ENCODE measurements at regions not wholly inside any gene's neighbourhood (a gene's known extent, or its start where the extent isn't known, plus 50 kb on each side); places are given as distances from the start of the nearest gene placed in this dataset.
"Not testable (repeated sequence)": the region's sequence is repeated elsewhere in the genome, so short reads cannot be mapped to it uniquely, and the experiment has no call there.

DNA sequence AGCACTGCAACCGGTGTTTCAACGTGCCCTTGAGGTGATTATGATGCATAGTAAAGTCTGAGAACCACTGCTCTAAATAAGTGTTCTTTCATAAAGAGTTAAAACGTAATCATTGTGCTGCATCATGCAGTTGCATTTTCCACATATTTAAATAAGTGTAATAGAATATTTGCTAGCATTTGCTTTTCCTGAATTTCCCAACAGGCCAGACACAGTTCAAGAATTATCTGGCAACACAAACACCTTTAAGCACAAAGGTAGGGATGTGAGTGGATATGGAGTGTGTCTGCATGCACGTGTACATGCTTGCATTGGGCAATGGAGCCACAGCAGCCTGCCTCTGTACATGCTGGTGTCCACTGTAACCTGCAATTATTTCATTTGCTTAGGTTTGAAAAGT lies 193.6 kb upstream of the PIK3R1 start:
- DNase-seq (ENCODE audit: low read depth), result no peak

DNA sequence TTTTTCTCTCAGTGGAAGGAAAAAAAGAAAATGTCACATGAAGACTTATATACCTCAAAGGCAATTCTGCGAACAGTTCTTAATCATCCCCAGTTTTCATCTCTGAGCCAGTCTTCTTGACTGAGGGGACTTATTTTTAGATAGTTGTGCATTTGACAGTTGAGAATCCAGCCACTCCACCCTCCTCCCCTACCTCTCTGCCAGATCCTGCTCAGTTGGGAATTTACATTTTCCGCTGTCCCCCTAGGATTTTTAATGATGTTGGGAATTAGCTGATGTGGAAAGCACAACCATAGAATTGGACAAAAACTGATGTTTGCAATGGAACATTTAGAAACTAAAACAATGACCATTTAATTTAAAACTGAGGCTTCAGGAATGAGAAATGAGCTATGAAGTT lies 194.3 kb upstream of the PIK3R1 start:
- no peak for DNase-seq (ENCODE audit: low read depth)

DNA sequence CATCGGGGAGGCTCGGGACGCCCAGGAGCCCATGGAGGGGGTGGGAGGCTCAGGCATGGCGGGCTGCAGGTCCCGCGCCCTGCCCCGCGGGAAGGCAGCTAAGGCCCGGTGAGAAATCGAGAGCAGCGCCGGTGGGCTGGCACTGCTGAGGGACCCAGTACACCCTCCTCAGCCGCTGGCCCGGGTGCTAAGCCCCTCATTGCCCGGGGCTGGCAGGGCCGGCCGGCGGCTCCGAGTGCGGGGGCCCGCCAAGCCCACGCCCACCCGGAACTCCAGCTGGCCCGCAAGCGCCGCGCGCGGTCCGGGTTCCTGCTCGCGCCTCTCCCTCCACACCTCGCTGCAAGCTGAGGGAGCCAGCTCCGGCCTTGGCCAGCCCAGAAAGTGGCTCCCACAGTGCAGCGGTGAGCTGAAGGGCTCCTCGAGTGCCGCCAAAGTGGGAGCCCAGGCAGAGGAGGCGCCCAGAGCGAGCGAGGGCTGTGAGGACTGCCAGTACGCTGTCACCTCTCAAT lies 195.0 kb upstream of the PIK3R1 start:
- DNase-seq (ENCODE audit: low read depth), result not testable (repeated sequence)

DNA sequence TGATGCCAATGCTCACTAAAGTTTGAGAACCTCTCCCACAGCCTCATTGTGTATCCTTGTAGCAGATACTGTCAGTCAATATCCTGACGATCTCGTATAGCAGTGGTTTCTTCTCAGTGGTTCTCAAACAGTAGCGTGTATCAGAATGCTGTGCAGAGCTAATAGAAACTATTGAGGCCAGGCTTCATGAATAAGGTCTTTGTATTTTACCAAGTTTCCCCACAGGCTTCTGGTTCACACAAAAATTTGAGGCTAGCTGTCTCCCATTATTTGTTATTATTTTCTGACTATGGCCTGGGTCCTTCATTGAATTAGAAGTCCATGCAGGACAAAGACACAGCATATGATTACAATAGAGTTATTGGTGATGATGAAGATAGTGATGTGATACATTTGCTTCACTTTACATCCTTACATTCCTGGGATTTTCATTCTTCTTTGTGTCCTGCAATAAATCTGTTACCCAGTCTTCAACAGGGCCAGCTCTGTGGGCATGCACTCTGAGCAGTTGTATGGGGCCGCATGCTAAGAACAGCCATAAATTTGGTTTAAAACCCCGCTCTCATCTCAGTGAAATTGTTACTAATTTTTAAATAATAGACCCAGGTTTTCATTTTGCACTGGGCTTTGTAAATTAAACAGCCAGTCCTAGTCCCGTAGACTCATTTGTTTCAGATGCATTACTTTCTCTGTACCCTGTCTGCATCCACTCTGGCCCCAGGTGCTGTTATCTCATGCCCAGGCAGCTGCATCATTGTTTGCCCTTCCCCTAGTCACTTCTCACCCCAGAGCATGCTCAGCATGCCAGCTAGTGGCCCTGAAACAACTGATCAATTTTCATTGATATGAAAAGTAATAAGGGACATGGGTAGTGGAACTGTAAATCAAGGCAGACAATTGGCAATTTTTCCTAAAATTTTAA lies 199.9 kb upstream of the PIK3R1 start:
- no peak for DNase-seq (ENCODE audit: low read depth)

DNA sequence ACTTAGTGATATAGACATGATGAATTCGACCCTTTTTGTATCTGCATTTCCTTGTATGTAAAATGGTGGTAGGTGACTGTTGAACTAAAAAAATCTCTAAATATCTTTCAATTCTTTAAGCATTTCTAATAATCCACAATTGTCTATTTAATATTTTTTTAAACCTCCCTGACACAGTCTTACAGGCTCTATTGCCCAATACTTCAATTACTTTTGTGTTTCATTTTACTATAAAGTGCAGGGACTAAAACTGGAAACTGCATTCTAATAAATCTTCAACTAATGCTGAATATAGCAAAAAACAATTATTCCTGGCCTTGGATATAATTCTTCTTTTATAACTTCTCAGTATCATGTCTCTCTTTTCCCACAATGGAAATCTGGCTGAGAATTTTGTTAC lies 202.7 kb upstream of the PIK3R1 start:
- DNase-seq (ENCODE audit: low read depth), result no peak

DNA sequence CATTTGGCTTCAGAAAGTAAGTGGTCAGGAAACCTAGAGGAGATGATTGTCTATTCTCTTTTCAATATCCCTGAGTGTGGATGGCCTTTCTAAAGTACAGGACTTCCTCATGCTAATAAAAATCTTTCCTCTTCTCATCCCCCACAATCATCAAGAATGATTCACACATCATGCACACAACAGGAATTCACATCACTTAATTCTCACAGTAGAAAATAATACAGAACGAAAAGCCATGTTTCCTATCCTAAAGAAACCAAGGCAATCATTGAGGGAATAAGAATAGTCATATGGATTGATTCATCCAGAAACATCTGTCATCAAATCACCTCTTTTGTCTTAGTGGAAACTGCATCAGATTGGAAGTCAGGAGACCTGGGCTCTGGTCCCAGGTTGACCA lies 203.1 kb upstream of the PIK3R1 start:
- no peak for DNase-seq (ENCODE audit: low read depth)

DNA sequence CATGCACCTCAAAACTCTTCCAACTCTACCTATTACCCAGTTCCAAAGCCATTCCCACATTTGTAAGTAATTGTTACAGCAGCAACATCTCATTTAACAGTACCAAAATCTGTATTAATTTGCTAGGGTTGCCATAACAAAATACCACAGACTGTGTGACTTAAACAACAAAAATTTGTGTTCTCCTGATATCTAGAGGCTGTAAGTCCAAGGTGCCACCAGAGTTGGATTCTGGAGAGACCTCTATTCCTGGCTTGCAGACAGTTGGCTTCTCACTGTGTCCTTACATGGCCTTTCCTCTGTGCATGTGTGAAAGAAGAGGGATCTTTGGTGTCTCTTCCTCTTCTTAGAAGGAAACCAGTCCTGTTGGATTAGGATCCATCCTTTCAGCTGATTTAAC lies 203.8 kb upstream of the PIK3R1 start:
- no peak for DNase-seq (ENCODE audit: low read depth)

DNA sequence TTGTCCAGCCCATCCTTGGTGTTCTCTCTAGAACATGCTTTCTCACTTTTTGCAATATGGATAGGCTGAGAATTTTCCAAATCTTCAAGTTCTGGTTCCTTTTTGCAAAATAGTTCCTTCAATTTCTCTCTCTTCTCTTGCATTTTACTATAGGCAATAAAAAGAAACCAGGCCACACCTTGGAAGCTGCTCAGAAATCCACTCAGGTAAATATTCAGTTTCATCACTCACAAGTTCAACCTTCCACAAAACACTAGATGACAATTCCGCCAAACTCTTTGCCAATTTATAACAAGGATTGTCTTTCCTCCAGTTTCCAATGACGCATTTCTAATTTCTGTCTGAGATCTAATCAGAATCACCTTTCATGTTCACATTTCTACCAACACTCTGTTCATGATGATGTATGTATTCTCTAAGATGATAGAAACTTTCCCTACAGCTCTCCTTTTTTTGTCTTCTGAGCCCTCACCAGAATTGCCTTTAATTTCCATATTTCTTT lies 204.2 kb upstream of the PIK3R1 start:
- no peak for DNase-seq (ENCODE audit: low read depth)

DNA sequence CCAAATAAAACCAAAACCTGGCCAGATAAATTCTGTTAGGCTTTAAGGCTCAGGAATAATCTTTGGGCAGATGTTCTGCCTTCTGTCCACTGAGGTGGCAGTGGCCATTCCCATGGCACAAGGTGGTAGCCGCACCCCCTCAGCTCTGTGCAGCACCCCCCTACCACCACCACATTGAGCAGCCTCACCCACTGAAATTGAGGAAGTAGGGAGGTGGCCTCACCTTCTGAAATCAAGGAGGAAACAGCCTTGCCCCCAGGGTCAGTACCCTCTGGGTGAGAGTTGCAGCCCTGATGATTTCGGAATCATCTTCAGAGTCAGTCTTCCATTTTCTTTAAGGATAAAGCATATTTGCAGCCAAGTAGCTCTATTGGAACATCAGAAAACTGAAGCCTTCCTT lies 204.8 kb upstream of the PIK3R1 start:
- no peak for DNase-seq (ENCODE audit: low read depth)

DNA sequence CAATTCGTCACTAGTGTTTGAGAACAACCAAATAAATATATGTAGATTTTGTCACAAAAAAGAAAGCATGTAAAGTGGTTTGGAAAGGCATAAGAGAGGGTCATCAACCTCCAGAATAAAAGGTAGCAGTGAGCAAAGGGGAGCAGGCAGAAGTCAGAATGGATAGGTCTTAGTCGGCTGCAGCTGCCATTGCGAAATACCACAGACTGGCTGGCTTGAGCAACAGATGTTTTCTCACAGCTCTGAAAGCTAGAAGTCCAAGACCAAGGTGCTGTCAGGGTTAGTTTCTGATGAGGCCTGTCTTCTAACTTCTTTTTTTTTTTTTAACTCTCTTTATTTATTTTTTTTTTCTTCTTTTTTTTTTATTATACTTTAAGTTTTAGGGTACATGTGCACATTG lies 208.1 kb upstream of the PIK3R1 start:
- no peak for DNase-seq (ENCODE audit: low read depth)

DNA sequence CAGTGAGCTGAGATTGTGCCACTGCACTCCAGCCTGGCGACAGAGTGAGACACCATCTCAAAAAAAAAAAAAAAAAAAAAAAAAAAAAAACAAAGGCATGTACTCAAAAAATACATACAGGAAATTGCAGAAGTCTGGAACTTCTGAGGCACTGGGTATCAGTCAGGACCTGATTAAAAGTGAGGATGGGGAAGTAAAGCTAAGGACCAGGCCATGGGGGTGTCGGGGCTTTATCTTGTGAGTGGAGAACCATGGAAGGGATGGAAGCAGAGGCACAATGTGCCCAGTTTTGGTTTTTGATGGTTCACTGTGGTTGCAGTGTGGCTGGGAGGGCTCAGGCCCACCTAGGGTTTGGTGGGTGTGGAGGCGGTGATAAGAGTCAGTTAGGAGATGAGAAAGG lies 212.7 kb upstream of the PIK3R1 start:
- no peak for DNase-seq (ENCODE audit: low read depth)

DNA sequence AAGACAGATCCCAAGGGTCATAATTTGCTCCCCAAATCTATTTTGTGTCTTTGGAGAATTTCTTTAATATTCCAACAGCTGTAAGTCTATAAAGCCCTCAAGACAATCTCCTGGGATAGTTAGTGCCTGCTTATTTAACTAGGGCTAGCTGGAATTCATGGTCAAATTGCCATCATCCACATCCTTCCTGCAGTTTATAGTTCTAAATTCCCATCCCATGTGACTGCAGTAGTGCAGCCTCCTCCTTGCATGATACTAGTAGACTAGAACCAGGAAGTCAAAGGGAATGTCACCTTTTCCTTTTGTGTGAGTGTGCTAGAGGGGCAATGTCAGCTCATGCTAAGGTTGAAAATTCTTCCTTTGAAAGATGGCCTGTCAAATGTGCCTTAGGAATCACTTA lies 214.8 kb upstream of the PIK3R1 start:
- DNase-seq (ENCODE audit: low read depth), result no peak

DNA sequence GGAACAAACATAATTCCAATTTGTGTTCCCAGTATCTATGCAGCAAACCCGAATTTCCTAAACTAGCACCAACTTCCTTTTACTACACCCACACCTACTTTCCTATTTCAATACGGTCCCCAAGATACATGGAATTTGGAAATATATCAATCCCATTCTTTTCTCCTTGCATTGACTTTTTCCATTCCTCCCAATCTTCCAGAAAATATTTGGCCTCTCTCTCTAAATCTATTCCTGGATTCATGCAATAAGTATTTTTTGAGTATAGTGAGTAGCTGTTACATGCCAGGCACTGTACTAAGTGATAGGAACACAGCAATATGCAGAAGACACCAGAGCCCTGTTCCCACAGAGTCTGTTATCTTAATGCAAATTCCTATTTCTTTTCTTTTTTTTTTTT lies 216.2 kb upstream of the PIK3R1 start:
- no peak for DNase-seq (ENCODE audit: low read depth)

DNA sequence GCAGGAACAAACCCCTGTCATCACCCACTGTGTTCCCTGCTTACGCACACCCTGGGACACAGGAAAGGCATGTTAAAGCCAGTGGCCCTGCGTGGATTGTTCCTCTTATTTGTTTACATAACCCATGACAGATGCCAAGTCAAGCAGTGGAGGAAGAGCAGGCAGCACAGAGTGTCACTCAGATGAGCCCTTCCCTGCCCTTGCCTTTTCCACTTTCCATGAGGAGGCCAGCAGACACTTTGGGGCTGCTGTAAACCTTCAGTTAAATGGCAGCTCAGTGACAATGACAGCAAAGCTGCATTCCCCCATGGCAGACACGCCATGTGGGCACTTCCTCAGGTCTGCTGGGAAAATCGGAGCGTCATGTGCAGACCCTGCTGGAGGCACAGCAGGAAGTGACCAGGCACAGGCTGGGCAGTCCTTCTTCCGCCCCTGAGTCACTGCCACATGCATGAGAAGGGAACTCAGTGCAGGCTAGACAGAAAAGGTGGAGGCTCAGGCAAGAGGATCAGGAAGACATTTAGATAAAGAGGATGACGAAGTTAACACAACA lies 216.8 kb upstream of the PIK3R1 start:
- DNase-seq (ENCODE audit: low read depth), result no peak

DNA sequence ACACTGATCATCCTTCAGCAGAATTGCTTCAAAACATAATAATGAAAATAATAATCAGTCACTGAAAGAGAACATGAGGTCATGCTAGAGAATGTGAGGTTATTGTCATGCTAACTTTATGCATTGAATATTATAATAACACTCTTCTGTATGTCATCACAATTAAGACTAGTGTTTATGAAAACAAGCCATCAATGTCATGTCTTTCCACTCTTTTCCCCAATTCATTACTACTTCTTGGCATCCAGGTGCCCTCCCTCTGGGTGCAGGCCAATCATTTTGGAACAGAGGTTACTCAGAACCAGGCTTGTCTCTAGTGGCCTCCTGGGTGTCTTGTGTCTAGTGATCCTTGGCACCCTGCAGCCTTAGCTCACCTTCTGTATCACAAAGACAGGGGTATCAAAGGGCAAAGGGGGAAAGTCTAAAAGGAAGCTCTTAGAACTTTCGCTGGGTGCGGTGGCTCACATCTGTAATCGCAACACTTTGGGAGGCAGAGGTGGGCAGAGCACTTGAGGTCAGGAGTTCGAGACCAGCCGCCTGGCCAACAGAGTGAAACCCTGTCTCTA lies 217.6 kb upstream of the PIK3R1 start:
- DNase-seq (ENCODE audit: low read depth), result no peak

DNA sequence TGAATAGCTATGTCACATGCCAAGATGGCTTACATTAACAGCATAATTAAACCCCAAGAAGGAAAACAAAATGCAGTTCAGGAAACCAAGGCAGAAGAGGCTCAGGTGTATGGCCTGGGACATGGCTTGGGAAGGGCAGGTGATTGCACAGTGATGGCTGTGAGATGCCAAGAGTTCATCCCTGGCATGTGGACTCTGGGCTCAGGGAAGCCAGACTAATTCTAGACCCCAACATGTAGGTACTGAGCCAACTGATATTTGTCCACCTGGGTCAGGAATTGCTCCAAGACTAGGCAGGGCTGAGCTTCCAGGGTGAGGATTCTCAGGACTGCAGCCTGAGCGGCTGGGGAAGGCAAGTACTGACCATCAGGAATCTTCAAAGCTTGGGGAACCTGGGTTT lies 218.4 kb upstream of the PIK3R1 start:
- no peak for DNase-seq (ENCODE audit: low read depth)

DNA sequence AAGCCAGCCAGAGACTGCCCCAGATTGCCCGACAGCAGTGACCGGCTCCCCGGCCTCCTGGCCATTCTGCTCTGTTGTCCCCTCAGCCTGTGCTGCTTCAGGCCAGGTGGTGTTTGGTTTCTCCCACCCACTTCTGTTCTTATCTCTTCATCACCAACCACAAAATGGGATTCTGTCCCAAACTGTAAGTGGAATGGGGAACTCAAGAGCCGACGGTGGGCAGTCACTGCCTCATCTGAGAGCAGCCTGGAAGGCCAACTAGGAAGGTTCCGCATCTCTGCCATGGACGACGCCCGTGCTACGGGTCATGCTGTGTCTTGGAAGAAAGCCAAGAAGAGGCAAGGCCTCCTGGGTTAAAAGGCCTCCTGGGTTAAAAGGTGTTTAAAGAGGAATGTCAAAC lies 219.0 kb upstream of the PIK3R1 start:
- DNase-seq (ENCODE audit: low read depth), result no peak

DNA sequence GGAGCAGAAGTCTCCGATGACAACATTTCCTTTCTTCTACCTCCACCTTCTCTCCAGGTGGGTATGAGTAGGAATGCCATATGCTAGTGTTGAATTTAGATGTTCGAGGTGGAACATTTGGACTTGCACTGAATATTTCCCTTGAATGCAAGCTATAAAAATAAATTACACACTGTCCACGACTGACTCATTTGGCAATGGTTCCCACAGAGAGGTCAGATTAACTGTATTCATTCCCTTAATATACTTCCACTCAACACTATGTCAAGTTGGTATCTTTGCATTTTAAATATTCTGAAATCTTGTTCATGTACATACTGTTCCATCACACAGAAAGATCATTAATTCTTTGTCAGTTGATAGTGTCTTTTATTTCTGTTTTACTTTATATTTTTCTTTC lies 222.6 kb upstream of the PIK3R1 start:
- no peak for DNase-seq (ENCODE audit: low read depth)

DNA sequence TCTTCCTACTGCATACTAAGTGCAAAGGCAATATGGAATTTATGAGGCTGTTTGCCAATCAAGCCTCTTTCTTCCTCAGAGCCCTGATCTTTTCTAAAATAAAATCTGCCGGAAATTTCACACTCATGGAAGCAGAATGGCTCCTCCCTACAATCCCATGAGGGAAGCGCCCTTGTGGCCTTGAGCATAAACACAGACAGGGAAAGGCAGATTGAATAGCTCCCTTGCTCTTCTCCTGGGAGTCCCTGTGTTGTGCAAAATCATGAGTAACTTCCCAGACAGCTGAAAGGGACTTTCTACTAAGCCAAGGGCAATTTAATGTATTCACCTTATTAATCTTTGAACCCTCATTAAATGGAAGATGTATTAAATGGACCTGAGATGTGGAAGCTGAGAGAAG lies 226.1 kb upstream of the PIK3R1 start:
- no peak for DNase-seq (ENCODE audit: low read depth)

DNA sequence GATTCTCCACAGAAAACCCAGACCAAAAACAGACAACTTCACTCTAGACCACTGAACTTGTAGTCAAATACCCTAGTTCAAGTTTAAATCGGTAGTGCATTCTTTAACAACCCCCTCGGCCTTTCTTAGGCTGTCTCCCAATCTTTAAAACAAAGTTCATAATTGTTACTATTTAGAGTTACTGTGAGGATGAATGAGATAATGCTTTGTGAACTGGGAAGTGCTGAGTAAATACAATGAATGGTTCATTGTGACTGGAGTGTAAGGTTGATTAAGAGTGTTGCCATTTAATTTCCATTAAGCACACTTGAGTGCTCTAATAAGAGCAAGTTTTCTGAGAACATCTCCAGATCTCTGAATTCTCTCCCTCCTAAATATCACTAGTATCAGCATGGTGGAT lies 228.8 kb upstream of the PIK3R1 start:
- no peak for DNase-seq (ENCODE audit: low read depth)

DNA sequence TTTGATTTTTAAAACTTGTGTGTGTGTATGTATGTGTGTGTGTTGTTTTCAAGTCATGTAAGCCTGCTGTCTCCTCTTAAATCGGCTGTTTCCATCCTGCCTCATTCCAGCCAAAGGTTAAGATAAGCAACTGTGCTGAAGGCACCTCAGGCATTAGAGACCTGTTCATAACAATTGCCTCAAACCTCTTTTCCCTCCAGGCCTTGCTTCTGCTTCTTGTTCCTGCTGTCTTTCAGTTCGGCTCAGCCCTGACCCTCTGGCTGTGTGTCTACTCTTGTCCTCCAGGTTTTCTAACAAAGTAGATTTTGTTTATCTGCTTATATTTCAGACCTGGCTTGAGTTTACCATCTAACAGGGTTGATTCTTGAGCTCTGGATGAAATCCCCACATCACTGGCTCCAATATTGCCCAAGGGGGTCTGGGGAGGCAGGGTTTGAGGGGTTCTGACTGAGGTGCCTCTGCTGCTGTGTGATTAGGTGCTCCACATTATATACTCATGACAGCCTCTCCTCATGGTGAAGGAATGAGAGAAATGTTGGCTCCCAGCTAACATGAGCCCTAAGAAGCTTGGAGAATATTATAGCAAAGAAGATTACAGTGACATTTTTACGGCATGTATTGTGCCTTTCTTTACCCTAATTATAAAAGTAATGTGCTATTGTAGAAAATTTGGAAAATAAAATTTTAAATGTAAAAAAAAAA lies 229.7 kb upstream of the PIK3R1 start:
- no peak for DNase-seq (ENCODE audit: low read depth)

DNA sequence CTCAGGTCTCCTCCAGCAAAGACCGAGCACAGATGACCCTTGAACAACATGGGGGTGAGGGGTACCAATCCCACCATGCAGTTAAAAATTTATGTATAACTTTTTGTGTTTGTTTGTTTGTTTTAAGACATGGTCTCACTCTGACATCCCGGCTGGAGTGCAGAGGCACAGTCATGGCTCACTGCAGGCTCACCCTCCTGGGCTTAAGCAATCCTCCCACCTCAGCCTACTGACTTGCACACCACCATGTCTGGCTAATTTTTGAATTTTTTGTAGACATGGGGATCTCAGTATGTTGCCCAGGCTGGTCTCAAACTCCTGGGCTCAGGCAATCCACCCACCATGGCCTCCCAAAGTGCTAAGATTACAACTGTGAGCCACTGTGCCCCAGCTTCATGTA lies 231.0 kb upstream of the PIK3R1 start:
- DNase-seq (ENCODE audit: low read depth), result no peak
